ENCODE measurements at regions not wholly inside any gene's neighbourhood (a gene's known extent, or its start where the extent isn't known, plus 50 kb on each side); places are given as distances from the start of the nearest gene placed in this dataset.
"Not testable (repeated sequence)": the region's sequence is repeated elsewhere in the genome, so short reads cannot be mapped to it uniquely, and the experiment has no call there.

GRCh38 chr10:33074443-33074842, 116.4 kb upstream of the ITGB1 start:
- FAIRE-seq: no peak
- DNase-seq (ENCODE audit: extremely low spot score, insufficient read length, low read depth): no peak

- FAIRE-seq: no peak
- DNase-seq (ENCODE audit: extremely low spot score, insufficient read length, low read depth): no peak
These were observed 115.8 kb upstream of the ITGB1 start for GRCh38 chr10:33073641-33074415.

- DNase-seq (ENCODE audit: extremely low spot score, insufficient read length, low read depth) (no peak), FAIRE-seq (no peak)
These were observed 113.8 kb upstream of the ITGB1 start for GRCh38 chr10:33071857-33072256.

- no peak for FAIRE-seq
These were observed 112.1 kb upstream of the ITGB1 start for GRCh38 chr10:33070101-33070500.

GRCh38 chr10:33067917-33068316, 109.9 kb upstream of the ITGB1 start:
- no peak for FAIRE-seq

More at GRCh38 chr10:33070101-33070500, 112.1 kb upstream of the ITGB1 start:
- no peak for DNase-seq (ENCODE audit: extremely low spot score, insufficient read length, low read depth)

GRCh38 chr10:33067481-33067880, 109.5 kb upstream of the ITGB1 start:
- DNase-seq (ENCODE audit: extremely low spot score, insufficient read length, low read depth): no peak
- FAIRE-seq: no peak

More at GRCh38 chr10:33067917-33068316, 109.9 kb upstream of the ITGB1 start:
- DNase-seq (ENCODE audit: extremely low spot score, insufficient read length, low read depth): no peak

- FAIRE-seq (no peak), DNase-seq (ENCODE audit: extremely low spot score, insufficient read length, low read depth) (no peak)
These were observed 108.7 kb upstream of the ITGB1 start for GRCh38 chr10:33066558-33067236.

GRCh38 chr10:33065111-33065510, 107.1 kb upstream of the ITGB1 start:
- FAIRE-seq (no peak), DNase-seq (ENCODE audit: extremely low spot score, insufficient read length, low read depth) (no peak)

GRCh38 chr10:33064706-33065105, 106.7 kb upstream of the ITGB1 start:
- FAIRE-seq: no peak

GRCh38 chr10:33057620-33058019, 99.6 kb upstream of the ITGB1 start:
- FAIRE-seq (no peak), DNase-seq (ENCODE audit: extremely low spot score, insufficient read length, low read depth) (no peak)

More at GRCh38 chr10:33064706-33065105, 106.7 kb upstream of the ITGB1 start:
- DNase-seq (ENCODE audit: extremely low spot score, insufficient read length, low read depth): no peak

GRCh38 chr10:33056828-33057596, 99.0 kb upstream of the ITGB1 start:
- FAIRE-seq (no peak), DNase-seq (ENCODE audit: extremely low spot score, insufficient read length, low read depth) (no peak)

- FAIRE-seq: no peak
- no peak for DNase-seq (ENCODE audit: extremely low spot score, insufficient read length, low read depth)
These were observed 97.6 kb upstream of the ITGB1 start for GRCh38 chr10:33055625-33056024.

GRCh38 chr10:33052915-33053810, 95.1 kb upstream of the ITGB1 start:
- DNase-seq (ENCODE audit: extremely low spot score, insufficient read length, low read depth) (no peak), FAIRE-seq (no peak)

- FAIRE-seq: no peak
- DNase-seq (ENCODE audit: extremely low spot score, insufficient read length, low read depth): no peak
These were observed 94.3 kb upstream of the ITGB1 start for GRCh38 chr10:33052263-33052875.

- DNase-seq (ENCODE audit: extremely low spot score, insufficient read length, low read depth); FAIRE-seq: not testable (repeated sequence)
These were observed 92.2 kb upstream of the ITGB1 start for GRCh38 chr10:33049963-33050920.

GRCh38 chr10:33048223-33048622, 90.2 kb upstream of the ITGB1 start:
- FAIRE-seq: no peak
- no peak for DNase-seq (ENCODE audit: extremely low spot score, insufficient read length, low read depth)

GRCh38 chr10:33047655-33048054, 89.6 kb upstream of the ITGB1 start:
- FAIRE-seq (no peak), DNase-seq (ENCODE audit: extremely low spot score, insufficient read length, low read depth) (no peak)

GRCh38 chr10:33046792-33047191, 88.8 kb upstream of the ITGB1 start:
- FAIRE-seq (no peak), DNase-seq (ENCODE audit: extremely low spot score, insufficient read length, low read depth) (no peak)

Data from GM18507 (cell line).